ENCODE measurements at regions not wholly inside any gene's neighbourhood (a gene's known extent, or its start where the extent isn't known, plus 50 kb on each side); places are given as distances from the start of the nearest gene placed in this dataset.

GRCh38 chr3:124656531-124656930 lies 73.7 kb upstream of the UMPS start:
- TF ChIP-seq ZFX (IDR thresholded peaks at IDR 0.05) (no peak), CTCF (conservative IDR thresholded peaks at IDR 0.05) (no peak)
